ENCODE measurements at regions not wholly inside any gene's neighbourhood (a gene's known extent, or its start where the extent isn't known, plus 50 kb on each side); places are given as distances from the start of the nearest gene placed in this dataset.
"Not testable (repeated sequence)": the region's sequence is repeated elsewhere in the genome, so short reads cannot be mapped to it uniquely, and the experiment has no call there.

DNA sequence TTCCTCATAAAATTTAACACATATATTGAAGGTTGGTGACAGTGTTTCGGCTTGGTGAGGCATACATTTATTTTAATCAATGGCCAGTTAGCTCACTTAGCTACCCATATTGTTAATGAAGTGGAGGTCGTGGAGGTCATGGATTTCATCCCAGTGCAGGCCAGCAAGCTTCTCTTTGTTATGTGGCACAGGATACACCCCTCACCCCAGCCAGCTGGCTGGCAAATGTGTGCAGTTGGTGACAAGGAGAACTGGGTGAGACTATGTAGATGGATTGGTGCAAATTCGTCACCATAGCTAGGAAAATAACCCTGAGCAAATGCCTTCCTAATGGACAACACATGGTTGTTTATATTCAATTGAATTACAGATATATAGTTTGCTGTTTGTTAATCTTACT, 50.5 kb upstream of the FOXP2 start:
- DNase-seq: no peak

DNA sequence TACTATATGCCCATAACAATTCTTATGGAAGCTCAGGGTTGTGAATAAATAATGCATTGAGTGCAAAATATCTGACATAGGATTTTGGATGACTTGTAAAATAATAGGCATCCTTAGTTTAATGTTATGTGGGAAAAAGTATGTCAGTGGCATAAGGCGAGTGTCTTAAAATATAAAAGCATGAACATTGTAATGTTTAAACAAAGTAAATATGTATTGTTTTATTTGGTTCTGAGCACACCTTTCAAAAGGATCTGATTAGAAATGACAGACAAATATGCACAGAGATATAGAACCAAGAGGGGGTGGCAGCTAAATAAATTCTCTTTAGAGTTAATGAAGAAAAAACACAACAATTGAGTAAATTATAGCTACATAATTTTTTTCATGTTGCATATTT, 51.3 kb upstream of the FOXP2 start:
- no peak for DNase-seq

DNA sequence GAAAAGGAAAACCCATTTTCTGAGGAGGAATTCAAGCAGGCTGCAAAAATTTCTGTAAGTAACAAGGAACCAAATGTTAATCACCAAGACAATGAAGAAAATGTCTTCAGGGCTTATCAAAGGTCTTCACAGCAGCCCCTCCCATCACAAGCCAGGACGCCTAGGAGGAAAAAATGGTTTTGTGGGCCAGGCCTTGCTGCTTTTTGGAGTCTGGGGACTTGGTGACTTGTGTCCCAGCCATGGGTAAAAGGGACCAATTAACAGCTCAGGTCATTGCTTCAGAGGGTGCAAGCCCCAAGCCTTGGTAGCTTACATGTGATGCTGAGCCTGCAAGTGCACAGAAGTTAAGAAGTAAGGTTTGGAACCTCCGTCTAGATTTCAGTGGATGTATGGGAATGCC, 55.7 kb upstream of the FOXP2 start:
- no peak for DNase-seq

DNA sequence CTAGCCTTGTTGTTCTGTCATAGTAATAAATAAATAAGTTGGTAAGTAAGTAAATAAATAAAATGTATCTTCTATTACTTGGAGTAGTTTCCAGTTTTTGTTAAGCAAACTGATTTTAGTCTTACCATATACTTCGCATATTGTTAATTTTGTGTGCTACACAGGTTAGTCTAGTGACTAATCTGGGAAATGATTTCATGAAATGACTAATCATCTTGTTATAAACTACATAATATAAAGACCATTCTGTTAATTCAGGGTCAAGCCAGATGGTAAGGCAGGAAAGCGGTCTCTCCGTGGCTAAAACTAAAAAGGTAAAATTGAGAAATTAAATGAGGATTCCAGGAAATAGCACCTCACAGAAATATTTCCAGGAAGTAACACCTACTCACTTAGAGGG, 58.5 kb upstream of the FOXP2 start:
- no peak for DNase-seq

DNA sequence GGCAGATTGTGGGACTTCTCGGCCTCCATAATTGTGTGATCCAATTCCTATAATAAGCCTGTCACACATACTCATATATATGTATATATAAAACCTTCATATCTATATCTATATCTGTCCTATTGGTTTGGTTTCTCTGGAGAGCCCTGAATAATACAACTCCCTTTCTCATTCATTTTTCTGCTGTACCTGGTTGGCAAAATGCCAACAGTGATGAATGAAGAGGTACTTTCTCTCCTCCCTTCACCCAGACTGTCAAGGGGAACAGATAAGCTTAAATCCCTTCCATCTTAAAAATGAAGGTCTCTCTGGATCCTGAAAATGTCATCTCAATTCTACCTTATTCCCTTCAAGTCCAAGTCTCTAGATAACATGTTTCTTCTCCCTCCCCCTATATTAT, 60.3 kb upstream of the FOXP2 start:
- no peak for DNase-seq

DNA sequence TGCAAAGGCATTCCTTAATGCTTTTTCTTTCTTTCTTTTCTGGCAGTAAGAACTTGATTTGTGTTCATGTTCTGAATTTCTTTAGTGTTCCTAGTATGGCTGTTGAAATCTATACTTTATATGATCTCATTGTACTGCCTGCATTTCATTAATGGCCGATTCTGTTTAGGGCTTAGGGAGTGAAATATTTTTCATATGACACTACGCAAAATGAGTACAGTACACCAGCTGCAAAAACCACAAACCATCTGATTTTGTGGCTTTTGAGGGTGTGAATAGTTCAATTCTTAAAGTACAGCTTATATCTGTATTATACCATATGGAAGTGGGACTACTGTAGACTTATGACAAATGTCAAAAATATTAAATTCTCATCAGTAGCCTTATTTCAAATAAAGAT, 69.1 kb upstream of the FOXP2 start:
- DNase-seq: no peak

DNA sequence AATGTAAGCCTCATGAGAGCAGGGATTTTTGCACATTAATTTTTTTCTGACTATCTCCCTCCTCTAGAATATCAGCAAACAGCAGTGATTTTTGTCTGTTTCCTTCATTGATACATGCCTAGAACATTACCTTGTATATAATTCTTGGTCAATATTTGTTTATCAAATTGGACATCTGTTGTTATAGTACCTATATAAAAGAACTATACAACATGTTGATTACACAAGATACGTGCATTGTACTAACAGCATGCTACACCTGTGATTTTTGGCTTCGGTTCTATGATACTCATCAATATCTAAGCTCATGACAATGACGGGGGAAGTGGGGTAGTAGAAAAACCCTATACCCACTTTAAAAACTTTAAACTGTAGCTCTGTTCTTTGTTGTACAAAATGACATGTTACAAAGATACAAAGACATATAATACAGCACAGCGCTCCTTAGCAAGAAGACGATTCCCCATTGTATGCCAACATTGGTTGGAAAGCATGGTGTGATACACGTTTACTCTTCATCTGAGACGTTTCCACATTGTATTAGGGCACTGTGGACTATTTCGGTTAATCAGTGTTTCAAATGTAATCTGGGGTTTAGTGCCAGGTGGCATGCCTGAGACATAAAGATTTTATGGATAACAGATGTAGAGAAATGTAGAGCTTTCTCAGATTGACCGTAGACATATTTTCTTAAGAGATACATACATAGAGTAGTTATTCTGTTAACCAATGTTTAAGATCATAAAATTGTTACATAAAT, 70.5 kb upstream of the FOXP2 start:
- DNase-seq: no peak

DNA sequence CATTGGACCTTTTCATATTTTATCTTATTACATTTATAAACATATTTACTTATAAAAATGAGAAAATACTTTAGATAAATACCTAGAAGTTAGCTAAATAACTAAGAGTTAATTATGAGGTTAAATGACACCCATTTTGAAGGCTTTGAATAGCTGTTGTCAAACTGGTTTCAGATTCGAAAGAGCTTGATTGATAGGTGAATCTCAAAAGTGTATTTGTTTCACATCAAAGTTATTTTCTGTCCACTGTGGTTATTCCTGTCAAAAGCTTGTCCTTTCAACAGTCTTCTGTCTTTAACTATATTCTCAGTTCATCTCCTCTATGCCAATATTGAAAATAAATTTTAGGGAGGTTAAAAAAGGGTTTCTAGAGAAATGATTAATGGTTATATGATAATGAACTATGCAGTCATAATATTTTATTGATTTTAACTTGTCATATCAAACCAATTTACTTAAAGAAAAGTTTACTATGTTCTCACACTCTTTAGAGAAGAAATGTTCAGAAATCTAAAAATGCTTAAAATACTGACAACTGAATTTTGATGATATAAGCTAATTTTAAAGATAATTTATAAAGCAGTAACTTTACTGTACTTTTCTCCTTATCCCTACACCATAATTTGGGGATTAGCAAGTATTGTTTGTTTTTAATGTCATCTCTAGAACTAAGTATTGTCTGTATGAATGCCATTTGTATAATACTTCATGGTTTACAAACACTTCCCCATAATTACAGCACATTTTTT, 72.0 kb upstream of the FOXP2 start:
- no peak for DNase-seq

DNA sequence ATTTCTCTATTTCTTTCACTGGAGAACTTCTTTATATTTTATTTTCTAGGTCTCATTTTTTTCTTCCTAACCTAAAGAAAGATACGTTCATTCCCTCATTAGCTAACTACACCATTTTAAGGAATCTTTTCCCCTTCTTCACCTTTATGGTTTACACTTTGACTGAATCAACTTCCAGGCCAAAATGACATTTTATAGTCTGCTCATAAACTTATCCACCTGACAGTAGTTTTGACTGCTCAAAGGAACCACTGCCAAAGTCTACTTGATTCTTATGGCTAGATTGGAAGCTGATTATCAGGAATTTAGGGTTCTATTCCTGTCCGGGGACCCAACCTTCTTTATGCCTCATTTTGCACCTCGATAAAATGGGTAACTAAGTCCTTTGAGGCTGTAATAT, 73.0 kb upstream of the FOXP2 start:
- DNase-seq: no peak

DNA sequence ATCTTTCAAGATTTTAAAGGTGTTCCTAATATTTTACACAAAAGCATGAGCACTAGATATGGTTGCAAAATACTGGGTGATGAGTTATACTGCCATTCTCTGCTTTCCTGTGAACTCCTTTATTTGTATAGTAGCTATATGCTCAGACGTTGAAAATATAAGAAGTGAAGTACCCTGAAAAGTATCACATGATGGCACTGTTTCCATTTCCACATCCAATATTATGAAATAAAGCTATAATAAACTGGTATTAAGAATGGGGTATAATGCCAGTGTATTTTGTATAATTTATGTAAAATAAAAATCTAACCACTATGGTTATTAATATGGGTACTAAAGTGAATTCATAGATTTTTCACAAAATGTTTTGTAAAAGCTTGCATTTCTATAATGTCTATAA, 79.6 kb upstream of the FOXP2 start:
- DNase-seq: no peak

DNA sequence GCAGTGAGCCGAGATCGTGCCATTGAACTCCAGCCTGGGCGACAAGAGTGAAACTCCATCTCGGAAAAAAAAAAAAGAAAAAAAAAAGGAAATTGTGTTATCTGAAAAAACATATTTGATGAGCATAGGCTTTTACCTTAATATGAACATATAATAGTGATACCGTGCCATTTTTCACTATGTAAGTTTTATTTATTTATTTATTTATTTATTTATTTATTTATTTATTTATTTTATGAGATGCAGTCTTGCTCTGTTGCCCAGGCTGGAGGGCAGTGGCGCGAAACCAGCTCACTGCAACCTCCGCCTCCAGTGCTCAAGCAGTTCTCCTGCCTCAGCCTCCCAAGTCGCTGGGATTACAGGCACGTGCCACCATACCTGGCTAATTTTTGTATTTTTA, 85.2 kb upstream of the FOXP2 start:
- not testable (repeated sequence) for DNase-seq

DNA sequence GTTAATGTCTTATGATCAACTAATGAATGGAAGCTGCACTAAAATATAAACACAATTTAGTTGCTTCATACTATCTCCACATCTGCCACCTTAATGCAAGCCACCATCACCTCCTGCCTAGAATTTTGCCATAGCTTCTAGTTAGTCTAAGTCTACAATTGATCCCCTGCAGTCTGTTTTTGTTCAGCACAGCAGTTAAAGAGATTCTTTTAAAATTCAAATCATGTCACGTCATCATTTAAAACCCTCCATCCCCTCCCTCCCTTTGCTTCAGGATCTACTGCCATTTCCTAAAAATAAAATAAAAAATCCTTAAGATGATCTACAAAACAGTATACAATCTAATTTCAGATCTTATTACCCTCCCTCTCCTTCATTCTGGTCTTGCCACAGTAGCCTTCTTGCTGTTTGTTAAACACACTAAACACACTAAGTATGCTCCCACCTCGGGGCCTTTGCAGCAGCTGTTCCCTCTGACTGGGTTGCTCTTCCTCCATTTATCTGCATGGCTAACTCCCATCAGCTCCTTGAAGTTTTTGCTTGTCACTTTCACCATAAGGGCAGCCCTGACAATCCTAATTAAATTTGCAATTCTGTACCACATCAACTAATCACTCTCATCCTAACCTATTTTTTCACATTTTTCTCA, 97.0 kb upstream of the FOXP2 start:
- DNase-seq: no peak

DNA sequence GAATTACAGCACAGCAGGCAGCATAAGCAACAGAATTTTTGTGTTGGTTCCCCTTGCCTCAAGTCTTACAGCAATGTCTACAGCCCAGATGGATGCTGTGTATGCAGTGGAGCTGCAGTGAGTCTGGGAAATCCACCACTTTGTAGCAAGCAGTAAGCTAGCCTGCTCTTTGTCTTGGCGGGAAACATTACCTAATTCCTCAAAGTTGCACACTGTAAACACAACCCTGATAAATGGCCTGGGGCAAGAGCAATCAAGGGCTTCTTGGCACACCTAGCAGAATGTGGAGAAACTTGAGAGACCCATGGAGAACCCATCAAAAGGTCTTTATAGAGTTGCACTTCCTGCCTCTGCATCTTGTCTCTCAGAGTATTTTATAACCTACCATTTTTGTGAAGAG, 102.0 kb upstream of the FOXP2 start:
- no peak for DNase-seq

DNA sequence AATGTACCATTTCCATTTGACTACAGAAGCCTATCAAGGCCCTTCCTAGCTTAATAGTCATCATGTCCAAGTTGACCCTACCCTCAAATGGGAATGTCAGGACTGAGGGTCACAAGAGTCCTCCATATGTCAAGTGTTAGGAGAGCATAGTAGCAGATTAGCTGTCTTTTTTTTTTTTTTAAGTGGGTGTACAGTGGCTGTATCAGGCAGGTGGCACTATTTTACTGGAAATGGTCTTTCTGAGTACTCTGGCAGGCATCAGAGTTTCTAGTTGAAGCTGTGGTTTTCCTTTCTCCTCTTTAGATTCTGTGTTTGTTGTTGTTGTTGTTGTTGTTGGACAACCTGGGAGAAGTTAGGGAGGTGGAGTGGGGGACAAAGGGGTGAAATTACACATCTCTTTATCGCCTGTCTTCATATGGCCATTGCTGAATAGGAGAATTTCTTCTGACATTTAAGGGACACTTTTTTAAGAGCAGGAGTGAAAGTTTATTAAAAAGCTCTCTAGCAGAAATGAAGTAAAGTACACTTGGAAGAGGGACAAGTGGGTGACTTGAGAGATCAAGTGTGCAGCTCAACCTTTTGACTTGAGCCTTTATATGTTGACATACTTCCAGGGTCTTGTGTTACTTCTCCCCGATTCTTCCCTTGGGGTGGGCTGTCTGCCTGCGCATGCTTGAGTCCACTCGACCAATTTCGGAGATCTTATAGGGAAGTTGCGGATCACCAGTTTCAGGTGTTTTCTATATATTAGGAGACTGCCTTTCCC, 104.1 kb upstream of the FOXP2 start:
- no peak for DNase-seq

DNA sequence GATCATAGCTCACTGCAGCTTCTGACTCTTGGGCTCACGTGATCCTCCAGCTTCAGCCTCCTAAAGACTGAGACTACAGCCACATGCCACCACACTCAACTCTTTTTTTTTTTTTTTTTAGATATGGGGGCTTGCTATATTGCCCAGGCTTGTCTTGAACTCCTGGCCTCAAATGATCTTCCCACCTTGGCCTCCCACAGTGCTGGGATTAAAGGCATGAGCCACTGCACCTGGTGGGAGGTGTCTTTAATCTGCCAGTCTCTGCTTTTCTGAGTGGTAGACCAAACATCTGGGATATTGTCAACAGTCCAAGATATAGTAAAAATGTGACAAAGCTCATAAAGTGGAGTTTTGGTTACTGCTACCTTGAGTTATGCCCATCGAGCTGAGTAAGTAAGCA, 104.9 kb upstream of the FOXP2 start:
- no peak for DNase-seq

DNA sequence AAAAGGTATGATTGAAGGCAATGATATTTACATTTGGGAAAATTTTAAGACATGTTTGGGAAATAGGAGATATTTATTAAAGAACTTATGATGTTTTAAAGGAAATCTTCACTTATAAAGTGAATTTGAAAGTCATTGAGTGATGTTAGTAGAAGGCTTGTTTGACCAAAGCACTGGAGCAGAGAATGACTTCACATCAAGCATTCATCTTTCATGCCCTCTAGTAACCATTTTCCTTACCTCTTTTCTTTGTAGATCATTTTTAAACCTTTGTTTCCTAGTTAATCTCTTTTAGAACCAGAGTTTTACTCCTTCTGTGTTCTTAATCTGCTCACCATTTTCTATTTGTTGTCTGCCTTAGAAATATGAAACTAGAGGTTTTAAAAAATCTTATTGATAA, 111.3 kb upstream of the FOXP2 start:
- DNase-seq: no peak

DNA sequence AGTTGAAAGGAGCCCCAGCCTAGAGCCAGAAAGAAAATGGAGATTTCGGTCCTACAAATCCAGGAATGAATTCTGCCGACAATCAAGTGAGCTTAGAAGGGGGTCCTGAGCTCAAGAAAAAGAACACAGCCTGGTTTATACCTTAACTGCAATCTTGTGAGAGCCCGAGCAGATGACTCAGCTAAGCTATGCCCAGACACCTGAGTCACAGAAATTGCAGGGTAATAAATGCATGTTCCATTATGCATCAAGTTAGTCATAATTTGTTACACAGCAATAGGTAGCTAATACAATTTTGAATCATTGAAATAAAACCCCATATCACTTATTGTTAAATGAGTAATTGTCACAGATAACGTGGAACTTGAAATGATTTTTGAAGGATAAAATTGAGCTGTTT, 111.8 kb upstream of the FOXP2 start:
- DNase-seq: no peak

DNA sequence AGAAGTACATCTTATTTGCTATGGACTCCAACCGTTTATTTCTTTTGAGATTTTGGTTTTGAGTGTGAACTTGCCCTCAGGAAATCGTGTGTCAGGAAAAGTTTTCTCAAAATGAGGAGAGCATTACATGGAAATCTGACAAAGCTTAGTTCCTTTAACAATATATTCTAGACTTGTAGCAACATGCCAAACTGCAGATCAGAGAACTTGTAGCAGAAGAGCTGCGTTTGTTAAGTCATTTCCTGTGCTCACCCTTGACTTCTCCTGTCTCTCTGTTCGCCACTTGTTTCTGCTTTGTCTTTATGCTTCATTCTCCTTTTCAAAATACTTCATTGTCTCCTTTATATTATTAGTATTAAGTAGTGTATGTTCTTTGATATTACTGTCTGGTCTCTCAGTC, 116.6 kb upstream of the FOXP2 start:
- DNase-seq: no peak

DNA sequence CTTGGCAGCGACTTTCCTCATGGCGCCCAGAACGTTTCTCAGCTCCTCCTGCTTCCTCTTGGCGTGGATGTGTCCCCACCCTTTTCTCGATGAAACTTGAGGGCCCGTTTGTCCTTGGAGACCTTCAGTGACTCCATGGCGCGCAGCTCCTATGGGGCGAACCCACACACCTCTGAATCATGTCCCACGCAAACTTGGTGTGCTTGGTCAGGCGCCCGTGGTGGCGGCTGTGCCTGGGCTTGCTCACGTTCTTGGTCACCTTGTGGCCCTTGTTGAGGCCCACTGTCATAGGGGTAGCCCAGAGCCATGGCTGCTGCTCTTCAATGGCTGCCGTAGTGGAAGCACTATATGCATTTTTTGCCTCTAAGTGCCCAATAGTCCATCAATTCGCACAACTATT, 117.5 kb upstream of the FOXP2 start:
- no peak for DNase-seq

DNA sequence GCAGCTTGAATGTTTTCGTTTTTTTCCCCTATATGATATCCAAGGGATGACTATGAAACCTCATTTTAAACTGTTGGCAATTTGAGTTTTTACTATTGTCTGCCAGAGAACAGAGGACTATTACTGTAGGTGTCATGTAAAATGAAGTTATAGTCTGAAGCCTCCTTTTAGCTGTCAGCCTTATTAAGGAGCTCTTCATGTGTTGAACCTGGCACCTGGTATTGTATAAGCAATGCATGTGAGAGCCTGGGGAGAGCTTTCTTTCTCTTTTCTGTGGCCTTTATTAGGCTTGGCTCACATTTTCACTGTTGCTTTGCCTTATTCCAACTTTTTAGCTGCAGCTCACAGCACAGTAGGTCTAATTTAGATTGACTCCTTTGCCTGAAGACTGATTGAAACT, 119.1 kb upstream of the FOXP2 start:
- no peak for DNase-seq

DNA sequence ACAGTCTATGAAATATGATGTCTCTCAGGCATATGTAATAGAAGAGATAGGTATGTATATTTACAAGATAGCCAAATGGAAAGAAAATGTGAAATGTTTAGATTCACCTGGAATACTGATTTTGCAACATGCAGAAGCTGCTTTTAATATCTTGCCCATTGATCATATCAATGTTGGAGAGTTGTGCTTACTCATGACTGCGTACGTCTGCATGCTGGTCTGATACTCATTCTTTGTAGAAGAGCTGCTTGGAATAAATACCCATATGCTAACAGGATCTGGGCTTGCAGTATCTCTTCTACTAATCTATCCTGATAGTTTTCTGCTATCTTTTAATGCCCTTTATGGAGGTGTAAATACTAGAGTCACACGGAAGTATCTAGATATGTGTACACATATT, 120.6 kb upstream of the FOXP2 start:
- DNase-seq: no peak

DNA sequence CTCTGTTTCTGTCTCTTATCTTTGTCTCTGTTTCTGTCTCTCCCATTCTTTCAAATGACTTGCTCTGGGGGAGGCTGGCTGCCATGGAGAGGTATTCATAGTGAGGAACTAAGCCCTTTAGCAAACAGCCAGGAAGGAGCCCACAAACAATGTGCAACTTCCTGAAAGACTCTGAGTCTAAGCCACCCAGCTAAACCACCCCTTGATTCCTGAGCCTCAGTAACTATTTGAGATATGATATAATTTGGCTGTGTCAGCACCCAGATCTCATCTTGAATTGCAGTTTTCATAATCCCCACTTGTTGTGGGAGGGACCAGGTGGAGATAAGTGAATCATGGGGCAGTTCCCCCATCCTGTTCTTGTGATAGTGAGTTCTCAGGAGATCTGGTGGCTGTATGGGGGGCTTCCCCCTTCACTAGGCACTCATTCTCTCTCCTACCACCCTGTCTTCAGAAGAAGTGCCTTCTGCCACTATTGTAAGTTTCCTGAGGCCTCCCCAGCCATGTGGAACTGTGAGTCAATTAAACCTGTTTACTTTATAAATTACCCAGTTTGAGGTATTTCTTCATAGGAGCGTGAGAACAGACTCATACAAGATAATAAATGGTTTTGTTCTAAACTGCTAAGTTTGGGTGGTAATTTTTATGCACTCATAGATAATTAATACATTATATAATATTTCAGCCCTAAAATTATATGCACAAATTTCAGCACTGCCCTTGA, 121.2 kb upstream of the FOXP2 start:
- DNase-seq: no peak

DNA sequence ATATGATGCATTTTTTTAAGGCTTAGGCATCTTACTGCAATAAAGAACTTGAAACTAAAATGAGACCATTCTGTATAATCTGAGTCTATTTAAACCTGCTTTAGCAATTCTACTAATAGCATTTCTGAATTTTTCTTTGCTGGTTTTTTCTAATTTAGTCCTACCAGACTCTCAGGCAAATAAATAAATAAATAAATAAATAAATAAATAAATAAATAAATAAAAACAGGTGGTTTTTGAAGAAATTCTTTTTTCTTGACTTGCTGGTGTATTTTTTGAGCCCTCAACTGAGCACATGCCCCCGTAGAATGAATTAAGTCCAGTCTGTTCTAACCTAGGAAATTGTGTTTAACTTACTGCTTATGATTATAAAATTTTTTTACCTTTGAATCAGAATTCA, 134.7 kb upstream of the FOXP2 start:
- DNase-seq: no peak

All from amniotic stem cell (primary cell).